Thyroid gland (tissue), 4 donors: ENCODE measurements at regions not wholly inside any gene's neighbourhood (a gene's known extent, or its start where the extent isn't known, plus 50 kb on each side); places are given as distances from the start of the nearest gene placed in this dataset.

Experiments used
- DNase-seq, 2 donors: peaks; one replicate each; pipeline ENCODE4 v3.0.0-alpha.2; 2019
- H3K27ac ChIP-seq, 3 donors: fragments of 200-600 bp; sonication (generic); 1 replicate in 2 of 3; 2 replicates in 1 of 3; pipeline ENCODE4 v1.5.1; 2016 to 2019; ENCODE audit warnings: mild to moderate bottlenecking in 1 of 3, moderate library complexity in 1 of 3
- H3K27me3 ChIP-seq: fragments of 200-600 bp; sonication (generic); one replicate; pipeline ENCODE4 v1.5.1; 2019
- H3K36me3 ChIP-seq, 2 donors: fragments of 200-600 bp; sonication (generic); one replicate each; pipeline ENCODE4 v1.5.1; 2016 to 2019
- H3K4me1 ChIP-seq, 2 donors: fragments of 200-600 bp; sonication (generic); one replicate each; pipeline ENCODE4 v1.5.1; 2017 to 2019
- H3K4me3 ChIP-seq, 3 donors: fragments of 200-600 bp; sonication (generic); replicated peaks in 1 of 3; 1 replicate in 2 of 3; 2 replicates in 1 of 3; pipeline ENCODE4 v1.5.1; 2016; ENCODE audit warnings: mild to moderate bottlenecking in 1 of 3
- H3K9me3 ChIP-seq: fragments of 200-600 bp; sonication (generic); one replicate; pipeline ENCODE4 v1.5.1; 2017
- POLR2A ChIP-seq, 2 donors: fragments of 450-650 bp; IDR thresholded peaks; one replicate each; pipeline ENCODE4 v1.6.1; 2017; ENCODE audit warnings: antibody characterized with exemption in 2 of 2, mild to moderate bottlenecking in 2 of 2, moderate library complexity in 1 of 2
- WGBS, 2 donors: methylation state at CpG; one replicate each; pipeline ENCODE4 v1.1.5; 2017; 5-methylcytosine and 5-hydroxymethylcytosine counted together
- intact Hi-C: fragments of 100-400 bp; cut with DNase I; formaldehyde crosslinking; loops from one replicate; pipeline ENCODE4 v1.15.1; 2023
- TF ChIP-seq, protein P1 (sequence below), 6 experiments: fragments of 200-600 bp in 3 of 6; fragments of 450-650 bp in 3 of 6; sonication (generic) in 3 of 6; IDR thresholded peaks; one replicate each; pipeline ENCODE4 v1.5.1; 2016 to 2019; ENCODE audit warnings: antibody characterized with exemption in 6 of 6, mild to moderate bottlenecking in 2 of 6, inconsistent platforms in 1 of 6, moderate library complexity in 1 of 6

DNA sequence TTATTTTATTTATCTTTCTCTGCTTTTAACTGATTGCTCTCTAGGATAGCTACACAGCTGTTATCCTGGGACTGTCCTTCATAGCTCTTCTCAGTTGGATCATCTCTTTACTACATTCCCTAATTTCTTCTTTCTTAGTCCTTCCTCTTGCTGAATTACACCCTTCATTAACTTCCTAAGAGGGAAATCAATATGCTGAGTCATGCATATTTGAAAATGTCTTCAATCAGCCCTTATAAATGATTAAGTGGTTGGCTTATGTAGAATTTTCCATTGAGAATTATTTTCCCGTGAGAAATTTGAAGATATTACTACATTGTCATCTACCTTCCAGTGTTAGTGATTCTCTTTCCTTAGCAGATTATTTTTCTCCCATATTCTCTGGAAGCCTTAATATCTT is 214.2 kb downstream of the SOCS6 start:
- WGBS, 2 donors: 88 to 94% methylated on average over 1 of the region's 1 CpG
- no peaks in the 10 kb centered on the region for H3K9me3 ChIP-seq
- DNase-seq: no peak
- TF ChIP-seq POLR2A (IDR thresholded peaks at IDR 0.05): no peak
- TF ChIP-seq, protein P1, sequence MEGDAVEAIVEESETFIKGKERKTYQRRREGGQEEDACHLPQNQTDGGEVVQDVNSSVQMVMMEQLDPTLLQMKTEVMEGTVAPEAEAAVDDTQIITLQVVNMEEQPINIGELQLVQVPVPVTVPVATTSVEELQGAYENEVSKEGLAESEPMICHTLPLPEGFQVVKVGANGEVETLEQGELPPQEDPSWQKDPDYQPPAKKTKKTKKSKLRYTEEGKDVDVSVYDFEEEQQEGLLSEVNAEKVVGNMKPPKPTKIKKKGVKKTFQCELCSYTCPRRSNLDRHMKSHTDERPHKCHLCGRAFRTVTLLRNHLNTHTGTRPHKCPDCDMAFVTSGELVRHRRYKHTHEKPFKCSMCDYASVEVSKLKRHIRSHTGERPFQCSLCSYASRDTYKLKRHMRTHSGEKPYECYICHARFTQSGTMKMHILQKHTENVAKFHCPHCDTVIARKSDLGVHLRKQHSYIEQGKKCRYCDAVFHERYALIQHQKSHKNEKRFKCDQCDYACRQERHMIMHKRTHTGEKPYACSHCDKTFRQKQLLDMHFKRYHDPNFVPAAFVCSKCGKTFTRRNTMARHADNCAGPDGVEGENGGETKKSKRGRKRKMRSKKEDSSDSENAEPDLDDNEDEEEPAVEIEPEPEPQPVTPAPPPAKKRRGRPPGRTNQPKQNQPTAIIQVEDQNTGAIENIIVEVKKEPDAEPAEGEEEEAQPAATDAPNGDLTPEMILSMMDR (IDR thresholded peaks at IDR 0.05): no peak
- H3K4me3 ChIP-seq: no peak overlapping the region
- no peak overlapping the region for H3K27ac ChIP-seq
- intact Hi-C loops: no loop called here
- H3K36me3 ChIP-seq: no peaks in the 10 kb centered on the region
- no peaks in the 10 kb centered on the region for H3K27me3 ChIP-seq
- H3K4me1 ChIP-seq: no peaks in the 10 kb centered on the region

DNA sequence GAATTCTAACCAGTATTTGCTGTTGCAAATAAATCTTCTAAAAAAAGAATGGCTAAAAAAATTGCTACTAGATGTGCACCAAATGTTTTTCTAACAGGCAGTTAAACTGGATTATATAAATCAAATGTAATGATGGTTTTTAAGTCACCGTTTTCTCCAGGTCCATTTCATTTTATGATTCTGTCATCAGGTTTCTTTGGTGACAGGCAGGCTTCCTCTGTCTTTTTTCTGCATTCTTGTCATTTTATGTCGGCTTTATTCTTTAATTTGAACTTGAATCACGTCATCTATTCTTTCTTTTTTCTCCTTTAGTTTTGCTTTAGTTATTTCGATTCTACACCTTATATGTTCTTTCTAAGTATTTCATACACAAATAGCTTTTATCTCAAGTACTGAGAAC is 212.5 kb downstream of the SOCS6 start:
- intact Hi-C loops: no loop called here
- H3K9me3 ChIP-seq: no peaks in the 10 kb centered on the region
- 72 to 76% methylated on average over 4 of the region's 4 CpGs for WGBS, 2 donors
- TF ChIP-seq, protein P1 (IDR thresholded peaks at IDR 0.05): no peak
- TF ChIP-seq POLR2A (IDR thresholded peaks at IDR 0.05): no peak
- H3K27me3 ChIP-seq: no peaks in the 10 kb centered on the region
- H3K4me3 ChIP-seq: no peak overlapping the region
- no peak for DNase-seq
- no peaks in the 10 kb centered on the region for H3K36me3 ChIP-seq
- no peaks in the 10 kb centered on the region for H3K4me1 ChIP-seq
- no peak overlapping the region for H3K27ac ChIP-seq

DNA sequence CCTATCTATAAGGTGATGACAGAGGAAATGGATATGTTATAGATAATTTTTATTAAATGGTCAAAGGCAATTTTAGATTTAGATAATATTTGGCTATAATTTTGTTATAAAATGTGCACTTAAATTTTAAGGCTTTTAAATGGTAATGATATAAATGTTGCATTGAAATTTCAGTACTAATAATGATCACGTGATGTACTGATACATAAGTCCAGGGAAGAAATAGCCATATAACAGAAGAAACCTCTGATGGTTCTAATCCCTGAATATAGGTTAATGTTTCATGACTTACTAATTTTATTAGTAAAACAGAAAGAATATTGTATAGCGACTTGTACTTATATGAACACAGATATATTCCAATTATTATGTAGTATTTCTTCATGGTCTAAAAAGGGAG is 211.9 kb downstream of the SOCS6 start:
- no peaks in the 10 kb centered on the region for H3K36me3 ChIP-seq
- WGBS, 2 donors: 90 to 91% methylated on average over 2 of the region's 2 CpGs
- intact Hi-C loops: no loop called here
- DNase-seq: no peak
- TF ChIP-seq, protein P1 (IDR thresholded peaks at IDR 0.05): no peak
- TF ChIP-seq POLR2A (IDR thresholded peaks at IDR 0.05): no peak
- H3K4me3 ChIP-seq: no peak overlapping the region
- H3K4me1 ChIP-seq: no peaks in the 10 kb centered on the region
- H3K27me3 ChIP-seq: no peaks in the 10 kb centered on the region
- H3K27ac ChIP-seq: no peak overlapping the region
- H3K9me3 ChIP-seq: no peaks in the 10 kb centered on the region

DNA sequence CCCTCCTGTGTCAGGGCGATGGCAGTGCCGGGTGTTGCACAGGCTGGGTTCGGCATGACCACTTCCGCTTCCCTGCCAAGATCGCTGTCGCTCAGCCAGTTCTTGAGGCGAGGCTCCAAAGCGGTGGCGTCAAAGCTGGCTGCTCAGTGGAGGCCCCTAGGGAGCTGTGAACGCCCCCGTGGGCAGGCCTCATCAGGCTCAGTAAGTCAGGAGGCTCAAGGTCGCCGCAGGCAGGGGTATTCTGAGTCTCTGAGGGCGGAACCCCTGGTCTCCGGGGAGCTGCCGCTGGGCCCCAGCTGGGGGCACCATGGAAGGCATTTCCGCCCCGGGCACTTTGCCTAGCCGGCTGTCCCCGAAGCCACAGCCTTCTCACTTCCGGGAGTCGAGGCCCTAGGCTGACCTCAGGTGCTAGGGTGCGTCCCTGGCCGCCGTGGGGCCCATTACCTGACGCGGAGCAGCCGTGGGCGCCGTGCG is 210.4 kb downstream of the SOCS6 start:
- no peaks in the 10 kb centered on the region for H3K36me3 ChIP-seq
- no peak for TF ChIP-seq POLR2A (IDR thresholded peaks at IDR 0.05)
- TF ChIP-seq, protein P1 (IDR thresholded peaks at IDR 0.05): no peak
- intact Hi-C loops: no loop called here
- H3K4me3 ChIP-seq: no peak overlapping the region
- H3K9me3 ChIP-seq: no peaks in the 10 kb centered on the region
- DNase-seq: no peak
- H3K4me1 ChIP-seq: no peaks in the 10 kb centered on the region
- 75 to 90% methylated on average over 23 to 27 of the region's 31 CpGs for WGBS, 2 donors
- H3K27ac ChIP-seq: no peak overlapping the region
- no peaks in the 10 kb centered on the region for H3K27me3 ChIP-seq

DNA sequence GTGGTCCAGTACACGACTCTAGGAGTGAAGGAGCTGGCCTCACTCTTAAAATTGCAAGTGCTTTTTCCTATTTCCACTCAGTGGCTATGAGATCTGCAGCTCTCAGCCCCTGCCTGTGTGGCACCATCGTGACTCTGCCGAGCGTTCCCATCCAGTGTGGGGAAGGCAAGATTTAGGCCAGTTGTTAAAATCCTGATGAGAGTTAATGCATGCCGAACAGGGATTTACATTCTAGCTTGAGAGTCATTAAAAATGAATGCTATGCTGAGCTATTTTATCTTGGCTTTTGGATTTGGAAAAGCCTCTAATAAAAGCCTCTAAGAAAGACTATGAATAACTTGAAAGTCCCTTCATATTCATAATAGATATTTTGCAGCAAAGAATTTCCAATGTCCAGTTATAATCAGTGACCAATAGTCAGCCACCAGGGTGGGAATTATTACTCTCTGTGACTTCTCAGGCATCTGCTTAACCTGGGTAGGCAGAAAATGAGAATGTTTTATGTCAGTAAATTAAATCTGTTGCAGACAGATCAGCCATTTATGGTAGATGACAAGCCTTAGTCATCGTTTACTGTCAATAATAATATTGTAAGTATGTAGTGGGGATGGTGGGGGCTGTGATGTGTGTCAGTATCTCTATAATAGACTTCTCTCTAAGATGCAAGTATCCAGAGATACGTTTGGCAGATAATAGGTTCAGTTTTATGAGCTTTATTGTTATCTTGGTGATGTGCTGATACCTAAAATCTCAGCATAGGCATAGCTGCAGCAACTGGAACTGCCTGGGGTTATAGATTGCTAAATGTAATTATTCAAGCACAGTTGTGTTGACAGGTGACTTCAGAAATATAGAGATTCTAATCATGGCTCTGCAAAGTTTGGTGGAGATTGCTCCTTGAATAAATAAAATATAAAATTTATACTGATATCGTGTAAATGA is 207.8 kb downstream of the SOCS6 start:
- DNase-seq: no peak
- no peaks in the 10 kb centered on the region for H3K9me3 ChIP-seq
- intact Hi-C loops: no loop called here
- H3K36me3 ChIP-seq: no peaks in the 10 kb centered on the region
- H3K4me3 ChIP-seq: no peak overlapping the region
- no peak for TF ChIP-seq POLR2A (IDR thresholded peaks at IDR 0.05)
- TF ChIP-seq, protein P1 (IDR thresholded peaks at IDR 0.05): no peak
- 68 to 70% methylated on average over 8 of the region's 8 CpGs for WGBS, 2 donors
- no peak overlapping the region for H3K27ac ChIP-seq
- H3K27me3 ChIP-seq: no peaks in the 10 kb centered on the region
- no peaks in the 10 kb centered on the region for H3K4me1 ChIP-seq
